ENCODE measurements at regions not wholly inside any gene's neighbourhood (a gene's known extent, or its start where the extent isn't known, plus 50 kb on each side); places are given as distances from the start of the nearest gene placed in this dataset.

DNA sequence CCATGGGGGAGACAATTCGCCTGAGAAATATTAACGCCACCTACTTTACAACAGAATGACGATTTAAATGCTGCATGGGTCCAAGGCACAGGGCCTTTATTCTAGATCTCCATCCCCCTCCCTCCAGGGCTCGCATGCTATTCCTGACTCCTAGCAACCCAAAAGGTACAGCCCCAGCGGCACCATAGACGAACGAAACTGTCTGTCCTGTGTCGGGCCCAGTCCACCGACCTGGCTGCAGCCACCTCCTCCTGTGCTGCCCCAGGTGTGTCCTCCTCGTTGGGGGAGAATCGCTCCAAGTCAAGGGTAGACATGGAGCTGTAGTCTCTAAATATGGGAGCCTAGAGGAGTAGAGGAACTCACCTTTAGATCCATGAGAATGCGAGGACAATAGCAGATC, 196.5 kb downstream of the TOMM20 start:
- peak; percentile 15 for DNase-seq

DNA sequence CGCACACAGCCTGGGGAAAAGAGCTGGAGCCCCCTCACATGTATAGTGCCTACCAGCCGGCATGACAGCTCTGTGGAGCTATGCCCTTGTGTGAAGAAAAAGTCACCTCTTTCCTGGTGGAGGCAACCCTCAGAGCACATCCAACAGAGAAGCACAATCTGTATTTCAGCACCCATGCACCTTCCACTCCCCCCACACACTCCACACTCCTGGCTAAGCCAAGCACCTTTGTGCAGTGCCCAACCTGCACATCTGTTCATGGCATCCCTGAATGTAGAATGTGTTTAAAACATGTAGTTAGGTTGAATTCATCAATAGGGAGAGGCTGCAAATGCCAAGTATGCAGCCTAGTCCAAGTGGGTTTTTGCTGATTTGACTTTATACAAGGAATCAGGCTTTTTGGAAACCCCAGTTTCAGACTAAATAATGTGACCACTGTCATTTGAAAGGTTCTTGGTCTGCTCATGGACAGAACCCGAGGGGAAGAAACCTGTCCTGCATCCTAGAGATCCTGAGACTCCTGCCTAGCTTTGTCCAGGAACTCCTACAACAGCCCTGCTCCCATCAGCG, 197.1 kb downstream of the TOMM20 start:
- DNase-seq = peak; percentile 22

DNA sequence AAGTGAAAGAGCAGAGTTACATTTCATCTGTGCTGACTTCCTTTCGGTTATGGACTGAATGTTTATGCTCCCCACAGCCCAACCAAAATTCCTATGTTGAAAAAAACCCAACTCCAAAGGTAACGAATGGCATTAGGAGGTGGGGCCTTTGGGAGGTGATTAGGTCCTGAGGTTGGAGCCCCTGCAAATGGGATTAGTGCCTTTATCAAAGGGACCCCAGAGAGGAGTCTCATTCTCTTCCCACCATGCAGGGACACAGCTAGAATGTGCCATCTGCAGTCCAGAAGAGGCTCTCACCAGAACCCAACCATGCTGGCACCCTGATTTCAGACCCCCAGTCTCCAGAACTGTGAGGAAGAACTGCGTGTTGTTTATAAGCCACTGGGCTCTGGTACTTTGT, 199.3 kb downstream of the TOMM20 start:
- DNase-seq = peak; percentile 21

DNA sequence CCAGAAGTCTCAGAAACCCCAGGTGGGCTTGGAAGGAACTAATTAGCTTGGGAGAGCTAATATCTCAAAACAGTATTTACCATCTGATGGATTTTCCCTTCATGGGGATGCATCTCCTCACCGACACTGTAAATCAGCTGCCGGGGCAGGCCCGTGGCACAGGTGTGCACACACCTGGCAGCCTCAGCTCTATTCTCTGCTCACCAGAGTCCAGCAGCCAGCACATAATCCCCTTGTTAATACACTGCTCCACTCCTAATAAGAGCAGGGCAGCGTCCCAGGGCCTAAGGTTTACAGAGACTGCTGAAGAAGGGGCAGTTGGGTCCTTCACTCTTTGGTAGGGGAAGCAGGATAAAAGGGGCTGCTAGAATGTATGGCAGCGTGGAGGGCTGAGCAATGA, 200.0 kb downstream of the TOMM20 start:
- DNase-seq = peak; percentile 22

DNA sequence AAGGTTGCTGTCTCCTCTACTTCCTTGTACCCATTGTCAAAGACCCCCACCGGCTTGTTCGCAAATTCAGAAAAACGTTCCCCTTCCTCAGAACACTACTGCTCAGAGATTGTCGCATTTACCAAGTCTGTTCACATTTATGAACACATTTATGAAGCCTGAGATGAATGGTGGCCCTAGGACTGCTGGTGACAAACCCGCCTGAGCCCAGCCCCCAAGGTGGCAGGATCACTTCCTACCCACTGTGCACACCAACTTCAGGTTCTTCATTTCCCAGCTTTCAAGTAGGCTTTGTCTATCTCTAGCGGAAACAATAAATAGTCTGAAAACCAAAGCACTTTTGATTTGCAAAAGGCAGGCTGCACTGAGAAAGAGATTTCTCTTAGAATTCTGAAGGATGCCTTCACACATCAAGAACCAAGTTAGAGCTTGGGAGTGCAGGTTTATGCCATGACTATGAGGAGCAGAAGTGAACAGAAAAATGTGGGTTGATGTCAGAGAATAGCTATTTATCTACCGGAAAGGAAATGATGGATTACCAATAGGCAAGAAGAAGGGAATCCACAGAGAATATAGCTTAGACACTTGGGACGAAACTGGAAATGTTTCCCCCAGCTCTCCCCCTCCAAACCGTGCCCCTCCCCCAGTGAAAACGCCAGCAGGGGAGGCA, 200.5 kb downstream of the TOMM20 start:
- DNase-seq = peak; percentile 27

DNA sequence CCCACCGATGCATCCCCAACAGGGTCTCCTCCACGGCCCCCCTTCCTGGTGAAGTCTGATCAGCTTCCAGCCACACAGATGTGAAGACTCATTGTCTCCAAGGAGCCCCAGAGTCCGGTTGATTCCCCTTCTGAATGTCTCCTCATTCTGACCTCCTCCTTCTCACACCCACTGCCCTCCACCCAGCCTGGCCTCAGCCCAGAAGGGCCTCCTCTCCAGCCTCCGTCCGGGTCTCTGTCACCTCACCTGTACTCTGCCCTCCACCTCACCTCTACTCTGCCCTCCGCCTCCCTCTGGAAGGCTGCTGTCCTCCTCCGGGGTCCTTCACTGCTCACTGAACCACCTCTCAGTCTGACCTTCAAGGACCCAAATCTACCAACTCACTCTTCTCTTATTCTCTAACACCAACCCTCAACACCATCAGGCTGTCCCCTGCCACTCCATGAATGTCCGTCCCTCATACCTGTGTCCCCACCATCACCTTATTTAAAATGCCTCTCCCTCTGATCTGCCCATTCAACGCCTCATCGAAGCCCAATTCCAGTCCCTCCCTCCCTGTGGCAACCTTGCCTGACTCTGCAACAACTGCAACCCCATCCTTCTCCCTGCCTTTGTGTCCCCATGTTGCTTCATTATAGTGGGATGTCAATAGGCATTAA, 201.2 kb downstream of the TOMM20 start:
- peak; percentile 24 for DNase-seq

DNA sequence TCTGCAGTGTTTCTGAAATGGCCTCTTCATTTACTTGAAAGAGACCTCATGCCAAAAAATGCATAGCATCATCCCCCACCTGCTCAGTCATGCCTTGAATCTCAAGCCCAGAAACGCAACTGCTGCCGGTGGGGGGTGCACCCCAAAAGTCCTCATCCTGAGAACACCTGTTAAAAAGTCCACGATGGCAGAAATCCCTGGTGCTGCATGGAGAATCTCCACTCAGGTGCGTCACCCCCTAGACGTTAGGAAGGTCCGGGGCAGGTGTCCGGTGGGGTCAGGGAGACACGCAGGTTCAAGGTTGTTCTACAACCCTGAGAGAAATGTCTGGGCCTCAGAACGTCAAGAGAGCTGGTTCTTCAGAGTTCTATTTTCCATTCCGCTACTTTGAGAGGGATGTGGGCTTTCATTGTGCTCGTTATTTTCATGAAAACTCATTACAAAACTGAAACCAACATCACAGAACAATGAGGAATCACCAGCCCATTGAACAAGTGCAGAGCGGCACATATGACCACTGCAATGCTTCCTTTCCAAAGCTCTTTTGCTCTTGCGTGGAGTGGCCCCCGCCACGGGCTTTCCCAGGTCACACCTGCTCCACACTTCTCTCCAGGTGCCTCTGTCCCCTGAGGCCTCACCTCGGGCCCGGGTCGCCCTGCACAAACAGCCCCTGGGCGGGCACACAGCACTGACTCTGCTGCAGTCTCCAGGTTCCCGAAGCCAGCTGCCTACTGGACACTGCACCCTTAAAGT, 201.9 kb downstream of the TOMM20 start:
- DNase-seq = peak; percentile 65

DNA sequence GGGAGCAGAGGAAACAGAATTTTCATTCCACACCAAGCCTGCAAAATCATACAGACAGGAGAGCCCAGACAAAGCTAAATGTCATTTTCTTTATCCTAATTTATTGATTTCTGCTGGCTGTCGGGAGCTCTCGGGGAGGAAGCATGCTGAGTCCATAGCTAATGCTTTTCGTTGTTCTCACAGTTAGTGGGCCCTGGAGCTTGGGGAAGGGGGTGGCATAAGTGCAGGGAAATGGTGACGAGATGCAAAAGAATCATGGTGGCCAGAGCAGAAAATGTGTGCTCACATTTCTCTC, 202.4 kb downstream of the TOMM20 start:
- DNase-seq = no peak

DNA sequence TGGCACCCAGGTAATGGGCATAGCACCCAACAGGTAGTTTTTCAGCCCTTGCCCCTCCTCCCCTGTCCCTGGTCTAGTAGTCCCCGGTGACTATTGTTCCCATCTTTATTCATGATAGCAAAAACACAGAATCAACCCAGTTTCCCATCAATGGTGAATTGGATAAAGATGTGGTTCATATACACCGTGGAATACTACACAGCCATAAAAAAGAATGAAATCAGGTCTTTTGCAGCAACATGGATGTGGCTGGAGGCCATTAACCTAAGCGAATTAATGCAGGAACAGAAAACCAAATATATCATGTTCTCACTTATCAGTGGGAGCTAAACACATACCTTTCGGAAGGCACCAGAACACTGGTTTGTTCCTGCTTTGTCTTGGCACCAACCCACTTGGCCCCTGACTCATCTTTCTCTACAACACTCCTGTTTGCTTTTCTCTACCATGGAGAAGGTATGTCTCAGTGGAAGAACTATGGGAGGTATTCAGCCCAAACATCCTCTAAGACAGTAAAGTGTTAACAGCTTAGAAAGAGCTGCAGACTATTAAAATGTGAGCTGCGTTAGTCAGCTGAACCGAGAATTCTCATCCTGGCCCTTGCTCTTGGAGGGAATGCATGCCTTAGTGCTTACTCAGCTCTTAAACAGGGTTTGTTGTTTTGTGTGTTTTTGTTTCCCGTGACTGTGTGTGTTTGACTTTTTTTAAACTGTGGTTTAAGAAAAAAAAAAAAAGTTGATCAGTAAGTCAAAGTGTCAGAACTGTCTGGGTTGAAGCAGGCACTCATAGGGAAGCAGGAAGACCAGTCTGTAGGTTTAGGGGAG, 203.0 kb downstream of the TOMM20 start:
- DNase-seq = peak; percentile 24

DNA sequence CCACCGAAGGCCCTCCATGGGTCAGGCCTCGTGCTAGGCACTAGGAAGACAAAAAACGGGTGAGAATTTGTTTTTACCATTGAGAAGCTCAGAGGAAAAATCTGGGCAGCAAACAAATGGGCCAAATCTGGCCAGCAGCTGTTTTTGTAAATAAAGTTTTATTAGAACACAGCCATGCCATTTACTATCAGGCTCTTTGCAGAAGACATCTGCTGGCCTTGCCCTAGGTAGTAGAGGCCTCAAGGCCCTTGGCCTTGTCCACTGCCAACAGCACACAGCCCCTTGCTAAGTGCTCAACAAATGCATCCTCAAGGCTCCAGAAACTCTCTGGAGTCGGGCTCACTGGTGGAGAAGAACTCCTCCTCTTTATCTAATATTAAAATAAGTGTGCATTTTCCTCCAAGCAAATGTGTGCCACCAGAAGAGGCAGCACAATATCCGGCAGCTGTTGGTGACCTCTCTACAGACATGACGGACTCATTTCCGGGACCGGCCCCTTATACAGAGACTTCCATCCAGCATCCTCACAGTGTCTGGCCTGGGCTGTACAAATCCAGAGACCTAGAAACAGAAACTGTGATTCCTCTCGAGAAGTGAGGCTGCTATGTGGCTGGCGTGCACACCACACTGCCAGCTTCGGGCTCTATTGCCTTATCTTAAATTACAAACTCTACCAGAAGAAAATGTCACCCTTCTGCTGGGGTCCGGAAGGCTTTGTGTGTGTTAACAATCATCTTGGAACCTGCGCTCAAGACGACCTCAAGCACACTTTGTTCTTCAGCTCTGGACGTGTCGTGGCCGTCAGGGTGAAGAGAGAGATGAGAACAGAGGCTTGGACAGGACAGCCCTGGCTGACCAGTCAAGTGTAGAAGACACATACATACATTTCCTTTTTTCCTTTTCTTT, 203.9 kb downstream of the TOMM20 start:
- peak; percentile 23 for DNase-seq

DNA sequence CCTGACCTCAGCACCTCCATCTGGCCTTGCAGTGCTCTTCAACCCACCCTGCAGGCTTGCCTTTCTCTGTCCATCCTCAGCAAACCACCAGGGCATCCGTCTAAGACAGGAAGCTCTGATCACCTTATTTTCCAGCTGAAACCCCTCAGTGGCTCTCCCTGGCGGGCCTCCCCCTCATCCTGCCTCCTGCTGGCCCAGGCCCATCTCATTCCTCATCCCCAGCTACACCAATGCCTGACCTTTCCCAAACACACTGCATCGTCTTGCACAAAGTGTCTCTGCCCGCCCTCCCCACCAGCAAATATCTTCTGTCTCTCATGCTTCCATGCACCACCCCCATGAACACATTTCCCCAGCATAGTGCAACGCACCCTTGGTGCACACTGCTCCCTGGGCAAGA, 205.0 kb downstream of the TOMM20 start:
- DNase-seq = peak; percentile 20

DNA sequence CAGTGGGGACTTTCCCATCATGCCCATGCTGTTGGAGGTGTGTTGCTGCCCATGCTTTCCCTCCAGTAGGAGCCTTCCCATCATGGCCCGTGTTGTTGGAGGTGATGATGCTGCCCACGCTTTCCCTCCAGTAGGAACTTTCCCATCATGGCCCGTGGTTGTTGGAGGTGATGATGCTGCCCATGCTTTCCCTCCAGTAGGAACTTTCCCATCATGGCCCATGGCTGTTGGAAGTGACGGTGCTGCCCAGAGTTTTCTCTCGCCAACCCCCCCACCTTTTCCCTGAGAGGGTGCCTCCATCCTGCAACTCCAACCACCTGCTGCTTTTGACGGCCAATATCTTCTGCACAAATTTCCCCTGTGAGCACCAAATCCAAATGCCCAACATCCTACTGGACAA, 205.7 kb downstream of the TOMM20 start:
- DNase-seq = peak; percentile 13

DNA sequence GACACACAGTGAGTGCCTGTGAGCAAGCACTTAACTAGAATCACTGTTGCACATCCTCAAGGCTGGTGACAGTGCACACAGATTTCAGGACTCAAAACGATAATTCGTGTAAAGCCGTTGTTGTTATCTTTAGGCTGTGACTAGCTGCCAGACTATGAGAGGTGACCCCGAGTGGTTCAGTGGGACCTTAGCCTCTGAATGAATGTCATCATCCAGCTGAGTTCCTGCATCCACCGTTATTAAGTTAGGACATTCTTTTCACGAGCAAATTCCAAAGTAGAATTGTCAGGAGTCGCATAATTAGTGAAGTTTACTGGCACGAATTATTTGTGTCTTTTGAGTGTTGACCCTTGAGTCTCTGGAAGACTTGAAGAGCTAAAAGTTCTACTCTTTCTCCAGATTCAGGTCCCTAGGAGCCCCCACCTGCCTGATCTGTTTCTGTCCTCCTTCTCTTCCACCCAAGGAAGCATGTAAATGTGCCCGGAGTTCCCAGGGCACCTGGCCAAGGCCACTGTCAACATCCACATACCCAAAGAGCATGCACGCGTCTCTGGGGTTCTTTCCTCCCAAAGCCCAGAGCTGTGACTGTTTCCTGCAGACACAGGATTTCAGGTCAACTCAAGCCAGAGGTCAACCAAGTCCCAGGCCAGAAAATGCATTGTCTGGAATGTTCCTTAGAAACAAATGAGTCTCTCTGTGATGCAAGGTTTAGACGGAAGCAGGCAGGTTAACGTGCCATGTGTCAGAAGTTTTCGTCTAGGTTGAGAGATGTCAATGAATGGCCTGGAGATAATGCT, 207.2 kb downstream of the TOMM20 start:
- DNase-seq = no peak

DNA sequence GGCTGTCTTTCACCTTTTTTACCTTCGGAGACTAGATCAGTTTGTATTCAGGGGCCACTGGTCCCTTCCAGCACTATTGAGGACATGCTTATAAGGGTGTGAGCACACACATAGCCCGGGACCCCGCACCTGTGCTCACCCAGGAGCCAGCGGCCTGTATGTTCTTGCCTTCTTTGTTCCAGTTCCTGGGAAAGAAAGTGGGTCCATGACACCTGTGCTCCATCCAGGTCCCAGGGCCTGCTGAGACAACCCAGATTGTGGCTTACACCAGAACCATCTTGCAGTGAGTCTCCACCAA, 207.8 kb downstream of the TOMM20 start:
- DNase-seq = no peak

DNA sequence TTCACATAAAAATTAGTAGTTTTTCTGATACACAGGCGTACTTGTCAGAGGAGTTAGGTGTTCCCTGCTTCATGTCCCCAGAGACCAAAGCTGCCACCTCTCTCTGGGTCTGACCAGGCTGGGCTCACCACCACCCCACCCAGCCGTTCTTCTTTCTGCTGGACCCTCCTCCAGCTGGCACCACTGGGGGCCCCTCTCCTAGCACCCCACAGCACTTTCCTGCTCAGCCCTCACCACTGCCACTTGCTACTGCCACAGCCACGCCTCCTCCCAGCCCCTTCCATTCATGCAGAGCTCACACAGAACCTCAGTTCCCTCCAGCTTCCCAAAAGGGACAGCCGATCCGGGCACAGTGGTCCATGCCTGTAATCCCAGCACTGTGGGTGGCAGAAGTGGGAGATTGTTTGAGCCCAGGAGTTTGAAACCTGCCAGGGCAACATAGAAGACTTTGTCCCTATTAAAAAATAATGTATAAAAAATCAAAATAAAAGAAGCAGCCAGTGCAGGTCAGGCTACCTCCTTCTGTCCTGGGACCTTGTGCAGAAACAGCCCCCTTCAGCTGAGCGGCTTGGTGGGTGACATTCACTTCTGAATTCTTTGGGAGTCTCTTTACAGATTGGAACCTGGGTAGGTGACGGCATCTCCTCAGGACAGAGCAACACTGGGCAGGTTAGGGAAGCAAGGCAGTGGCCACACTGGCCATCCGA, 208.3 kb downstream of the TOMM20 start:
- DNase-seq = no peak

DNA sequence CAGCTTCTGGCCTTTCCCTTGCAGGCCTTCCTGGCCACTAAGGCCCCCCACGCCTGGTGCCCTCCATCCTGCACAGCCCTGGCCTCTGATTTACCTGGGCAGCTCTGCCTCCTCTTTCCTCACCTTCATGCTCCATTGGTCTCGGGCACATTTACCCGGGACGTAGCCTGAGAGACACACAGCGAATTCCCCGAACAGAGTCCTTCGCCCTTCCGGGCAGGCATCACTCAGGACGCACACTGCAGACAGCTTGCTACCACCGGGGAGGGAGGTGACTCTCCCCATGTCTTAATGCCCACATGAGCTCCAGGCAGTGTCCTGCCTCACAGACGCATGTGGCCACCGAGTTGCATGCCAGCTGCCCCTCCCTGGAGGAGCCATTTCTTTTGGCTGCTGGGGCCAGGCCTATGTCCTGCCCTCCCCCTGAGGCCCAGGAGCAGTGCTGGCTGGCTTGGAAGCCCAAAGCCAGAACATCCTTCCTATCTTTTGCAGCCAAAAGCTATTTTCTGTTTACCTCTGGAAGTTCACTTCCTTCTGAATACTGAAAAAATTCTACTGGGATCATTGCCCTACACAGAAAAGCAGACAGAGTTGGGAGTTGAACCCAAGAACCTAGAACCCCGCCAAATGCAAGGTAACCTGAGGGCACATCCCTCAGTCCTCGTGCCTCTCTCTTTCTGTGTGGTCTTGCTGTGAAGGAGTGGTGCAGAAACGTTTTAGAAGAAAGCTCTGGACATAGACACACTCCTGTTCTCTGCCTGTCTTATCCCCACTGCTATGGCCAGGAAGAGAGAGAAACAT, 209.5 kb downstream of the TOMM20 start:
- no peak for DNase-seq

DNA sequence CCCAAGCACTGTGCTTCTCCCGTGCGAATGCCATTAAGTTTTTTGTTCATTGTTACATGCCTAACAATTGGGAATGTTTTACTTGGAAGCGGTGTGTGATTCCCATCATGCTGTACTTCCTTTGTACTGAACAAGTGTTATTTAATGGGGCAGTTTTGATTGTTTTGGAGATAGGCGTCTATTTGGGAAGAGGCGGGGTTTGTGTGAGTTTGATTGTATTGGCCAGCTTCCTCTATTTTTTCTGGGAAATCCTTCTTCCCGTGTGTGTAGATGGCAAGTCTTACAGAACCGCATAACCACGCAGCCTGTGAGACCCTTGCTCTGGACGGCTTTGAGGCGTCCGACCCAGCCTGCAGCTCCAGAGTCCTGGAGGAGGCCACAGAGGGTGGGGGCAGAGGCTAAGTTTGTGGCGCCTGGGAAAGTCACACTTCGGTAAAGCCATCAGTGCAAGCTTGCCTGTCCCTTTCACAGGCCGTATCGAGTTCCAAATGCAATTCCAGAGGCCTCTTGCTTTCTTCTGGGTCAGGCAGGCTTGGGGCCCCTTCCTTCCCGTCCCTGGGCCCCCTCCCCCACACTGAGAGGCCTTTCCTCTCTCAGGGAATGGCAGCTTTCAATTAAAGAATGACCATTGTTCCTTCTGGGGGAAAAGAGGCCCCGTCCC, 210.3 kb downstream of the TOMM20 start:
- no peak for DNase-seq

DNA sequence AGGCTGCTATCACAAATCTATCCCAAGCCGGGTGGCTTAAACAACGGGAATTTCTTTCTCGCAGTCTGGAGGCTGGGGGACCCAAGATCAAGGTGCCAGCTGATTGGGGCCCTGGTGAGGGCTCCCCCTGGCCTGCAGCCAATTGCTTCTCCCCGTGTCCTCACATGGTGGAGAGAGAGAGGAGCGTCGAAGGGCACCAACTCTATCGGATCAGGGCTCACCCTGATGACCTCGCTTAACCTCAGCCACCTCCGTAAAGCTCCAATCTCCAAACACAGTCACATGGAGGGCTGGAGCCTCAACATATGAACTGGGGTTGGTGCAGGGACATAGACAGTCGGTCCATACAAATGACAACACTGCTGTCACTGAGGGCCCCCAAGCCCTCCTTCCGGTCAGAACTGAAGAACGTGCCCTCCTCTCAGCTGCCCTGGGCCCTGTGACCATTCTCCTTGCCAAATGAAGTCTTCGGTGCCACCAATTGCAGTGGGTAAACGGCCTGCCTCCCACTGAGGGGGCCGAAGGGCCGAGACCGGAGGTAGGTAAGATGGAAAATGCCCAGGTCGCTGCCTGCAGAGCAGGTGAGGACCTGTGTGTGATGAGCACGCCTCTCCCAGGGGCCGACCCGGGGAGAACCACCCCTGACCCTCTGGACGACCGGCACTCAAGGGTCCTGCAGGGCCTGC, 211.0 kb downstream of the TOMM20 start:
- no peak for DNase-seq

DNA sequence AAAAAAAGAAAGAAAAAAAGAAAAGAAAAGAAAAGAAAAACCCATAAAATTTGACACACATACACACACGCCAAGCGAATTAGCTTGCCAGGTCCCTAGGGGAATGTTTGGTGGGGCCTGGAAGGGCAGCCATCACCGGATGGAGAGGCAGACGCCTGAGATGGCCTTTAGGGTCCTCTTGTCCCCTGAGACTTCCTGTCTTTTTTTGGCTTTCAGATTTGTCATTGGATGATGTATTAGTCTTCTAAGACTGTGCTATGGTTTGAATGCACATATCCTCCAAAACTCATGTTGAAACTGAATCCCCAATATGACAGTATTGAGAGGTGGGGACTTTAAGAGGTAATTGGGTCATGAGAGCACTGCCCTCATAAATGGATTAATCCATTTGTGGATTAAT, 211.8 kb downstream of the TOMM20 start:
- DNase-seq = no peak

All from stimulated activated CD8-positive, alpha-beta memory T cell treated with anti-CD3 and anti-CD28 coated beads, Interleukin-4, amount 100 ng/mL, for 48 hours (primary cell).